H1 (cell line): ENCODE measurements at regions not wholly inside any gene's neighbourhood (a gene's known extent, or its start where the extent isn't known, plus 50 kb on each side); places are given as distances from the start of the nearest gene placed in this dataset.

Experiments
- CHD7 ChIP-seq: fragments of 300-600 bp; sonication (generic); IDR thresholded peaks from 2 replicates; pipeline ENCODE4 v1.7.1; 2012; ENCODE audit warnings: low read length, moderate library complexity, mild to moderate bottlenecking, inconsistent platforms; ENCODE audit not compliant: insufficient replicate concordance

DNA sequence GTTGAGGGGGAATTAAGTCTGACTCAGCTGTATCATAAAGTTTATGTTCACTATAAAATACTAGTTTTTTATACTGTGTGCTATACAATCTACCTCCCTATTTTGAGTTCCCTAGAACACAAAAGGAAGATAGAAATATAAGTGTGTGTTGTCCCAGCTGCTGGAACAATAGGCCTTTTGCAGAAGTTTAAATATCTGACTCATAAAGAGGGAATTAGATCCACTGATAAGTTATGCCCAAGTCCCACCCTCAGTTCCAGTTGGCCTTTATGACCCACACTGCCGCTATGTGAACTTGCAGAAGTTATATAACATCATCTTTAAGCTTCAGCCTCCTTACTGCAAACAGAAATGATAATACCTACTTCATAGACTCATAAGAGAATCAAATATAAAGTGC is 88.5 kb upstream of the DAB2 start (continued):
- TF ChIP-seq CHD7, result no peak
- TF ChIP-seq, all 59 proteins: peak for 0
